SH-SY5Y (cell line): ENCODE measurements at regions not wholly inside any gene's neighbourhood (a gene's known extent, or its start where the extent isn't known, plus 50 kb on each side); places are given as distances from the start of the nearest gene placed in this dataset.

Experiments
- GATA2 ChIP-seq: IDR thresholded peaks from 2 replicates; pipeline ENCODE4 v1.6.1; 2011; ENCODE audit warnings: mild to moderate bottlenecking, low read depth, low read length
- GATA3 ChIP-seq: IDR thresholded peaks from 2 replicates; pipeline ENCODE4 v1.6.1; 2011; ENCODE audit warnings: low read depth, mild to moderate bottlenecking, low read length, moderate library complexity

- TF ChIP-seq GATA2 = no peak
- TF ChIP-seq GATA3 = no peak
Observed at GRCh38 chr2:215767625-215768024, 245.7 kb downstream of the MREG start.
